ENCODE measurements at regions not wholly inside any gene's neighbourhood (a gene's known extent, or its start where the extent isn't known, plus 50 kb on each side); places are given as distances from the start of the nearest gene placed in this dataset.
A peak's percentile ranks its signal among the peaks of the same experiment; 100 is the strongest.

GRCh38 chr6:166776571-166776970 is 149.5 kb upstream of the RPS6KA2 start:
- DNase-seq (peak in 1 of 3 donors; percentile 21), ATAC-seq (no peak)
- no peaks in the 10 kb centered on the region for H3K4me1 ChIP-seq (ENCODE audit: low read depth)
- intact Hi-C loops (cut with DNase I, micrococcal nuclease), result loop anchor here (10.0 kb wide), 2 partner anchors 208 to 368 kb away; no protein-coding TSS in a partner anchor
- no peaks in the 10 kb centered on the region for H3K36me3 ChIP-seq (ENCODE audit: low read depth)
- no peak for TF ChIP-seq CTCF (IDR thresholded peaks at IDR 0.05)
- H3K4me3 ChIP-seq, result no peak overlapping the region
- H3K9me3 ChIP-seq, result no peaks in the 10 kb centered on the region

- Histone ChIP-seq H3K9me3 (no peaks in the 10 kb centered on the region), H3K4me3 (no peak overlapping the region), H3K4me1 (ENCODE audit: low read depth) (no peaks in the 10 kb centered on the region), H3K36me3 (ENCODE audit: low read depth) (no peaks in the 10 kb centered on the region)
- TF ChIP-seq CTCF (IDR thresholded peaks at IDR 0.05), result no peak
- no peak for DNase-seq
- intact Hi-C loops (cut with DNase I, micrococcal nuclease), result loop anchor here (10.0 kb wide), 2 partner anchors 209 to 369 kb away; no protein-coding TSS in a partner anchor
- no peak for ATAC-seq
Observed at GRCh38 chr6:166775923-166776220, 148.8 kb upstream of the RPS6KA2 start.

GRCh38 chr6:166775180-166775922 is 148.3 kb upstream of the RPS6KA2 start:
- H3K4me3 ChIP-seq, result no peak overlapping the region
- intact Hi-C loops (cut with DNase I, micrococcal nuclease), result loop anchor here (10.0 kb wide), 2 partner anchors 209 to 369 kb away; no protein-coding TSS in a partner anchor
- DNase-seq (peak in 2 of 3 donors; percentile 34 to 56), ATAC-seq (peak; percentile 79)
- H3K9me3 ChIP-seq, result no peaks in the 10 kb centered on the region
- no peaks in the 10 kb centered on the region for H3K36me3 ChIP-seq (ENCODE audit: low read depth)
- no peaks in the 10 kb centered on the region for H3K4me1 ChIP-seq (ENCODE audit: low read depth)
- TF ChIP-seq CTCF (IDR thresholded peaks at IDR 0.05), result peak; percentile 73

GRCh38 chr6:166774770-166775169 is 147.7 kb upstream of the RPS6KA2 start:
- no peak for DNase-seq
- H3K9me3 ChIP-seq, result no peaks in the 10 kb centered on the region
- H3K4me1 ChIP-seq (ENCODE audit: low read depth), result no peaks in the 10 kb centered on the region
- ATAC-seq, result peak; percentile 22
- no peak overlapping the region for H3K4me3 ChIP-seq
- TF ChIP-seq CTCF (IDR thresholded peaks at IDR 0.05), result no peak
- intact Hi-C loops (cut with DNase I, micrococcal nuclease), result loop anchor here (10.0 kb wide), 2 partner anchors 210 to 370 kb away; no protein-coding TSS in a partner anchor
- H3K36me3 ChIP-seq (ENCODE audit: low read depth), result no peaks in the 10 kb centered on the region

- Histone ChIP-seq H3K4me1 (ENCODE audit: low read depth) (no peaks in the 10 kb centered on the region), H3K36me3 (ENCODE audit: low read depth) (no peaks in the 10 kb centered on the region), H3K4me3 (no peak overlapping the region), H3K9me3 (no peaks in the 10 kb centered on the region)
- no peak for TF ChIP-seq CTCF (IDR thresholded peaks at IDR 0.05)
- peak in 1 of 3 donors; percentile 21 for DNase-seq
- ATAC-seq, result no peak
- intact Hi-C loops (cut with DNase I, micrococcal nuclease), result loop anchor here (10.0 kb wide), 2 partner anchors 211 to 371 kb away; no protein-coding TSS in a partner anchor
Observed at GRCh38 chr6:166774292-166774691, 147.2 kb upstream of the RPS6KA2 start.
